Tibial nerve (tissue), 4 donors: ENCODE measurements at regions not wholly inside any gene's neighbourhood (a gene's known extent, or its start where the extent isn't known, plus 50 kb on each side); places are given as distances from the start of the nearest gene placed in this dataset.

Experiments used
- DNase-seq, 2 donors: peaks; one replicate each; pipeline ENCODE4 v3.0.0-alpha.2; 2019; ENCODE audit warnings: low spot score in 2 of 2
- H3K27ac ChIP-seq, 4 donors: fragments of 200-600 bp; sonication (generic) in 3 of 4; one replicate each; pipeline ENCODE4 v1.5.1; 2017 to 2019; ENCODE audit warnings: mild to moderate bottlenecking in 1 of 4
- H3K27me3 ChIP-seq, 2 donors: fragments of 200-600 bp; sonication (generic) in 1 of 2; one replicate each; pipeline versions ENCODE4 v1.5.1 to v1.6.0; 2017 to 2019
- H3K36me3 ChIP-seq, 3 donors: fragments of 200-600 bp; sonication (generic); one replicate each; pipeline ENCODE4 v1.5.1; 2018 to 2019
- H3K4me1 ChIP-seq, 4 donors: fragments of 200-600 bp; sonication (generic) in 3 of 4; one replicate each; pipeline ENCODE4 v1.5.1; 2017 to 2019
- H3K4me3 ChIP-seq, 4 donors: fragments of 200-600 bp; sonication (generic) in 3 of 4; one replicate each; pipeline ENCODE4 v1.5.1; 2017 to 2019; ENCODE audit warnings: mild to moderate bottlenecking in 1 of 4, moderate library complexity in 1 of 4
- H3K9me3 ChIP-seq, 4 donors: fragments of 200-600 bp; sonication (generic) in 3 of 4; one replicate each; pipeline ENCODE4 v1.5.1; 2017 to 2019
- CTCF ChIP-seq, 5 experiments: fragments of 200-600 bp in 3 of 5; fragments of 450-650 bp in 2 of 5; sonication (generic) in 3 of 5; IDR thresholded peaks; one replicate each; pipeline ENCODE4 v1.5.1; 2016 to 2019; ENCODE audit warnings: antibody characterized with exemption in 5 of 5, mild to moderate bottlenecking in 3 of 5, moderate library complexity in 2 of 5
- EP300 ChIP-seq, 2 donors: sonication (generic); formaldehyde crosslinking; IDR thresholded peaks; one replicate each; pipeline ENCODE4 v1.6.1; 2017; ENCODE audit warnings: antibody characterized with exemption in 2 of 2, mild to moderate bottlenecking in 1 of 2
- POLR2A ChIP-seq, 2 donors: fragments of 450-650 bp; IDR thresholded peaks; one replicate each; pipeline ENCODE4 v1.6.1; 2017; ENCODE audit warnings: antibody characterized with exemption in 2 of 2, mild to moderate bottlenecking in 2 of 2, moderate library complexity in 2 of 2
- WGBS, 2 donors: methylation state at CpG; one replicate each; pipeline ENCODE4 v1.1.5; 2018; 5-methylcytosine and 5-hydroxymethylcytosine counted together

- peaks cover 4 to 79% of the 10 kb centered on the region in 2 donors for H3K27me3 ChIP-seq
- H3K27ac ChIP-seq = no peak overlapping the region
- no peak for DNase-seq
- H3K4me1 ChIP-seq = no peaks in the 10 kb centered on the region
- H3K9me3 ChIP-seq = peaks cover 0 to 7% (median 0%) of the 10 kb centered on the region in 4 donors
- H3K36me3 ChIP-seq = no peaks in the 10 kb centered on the region
- no peak for TF ChIP-seq POLR2A (IDR thresholded peaks at IDR 0.05)
- no peak for TF ChIP-seq CTCF (IDR thresholded peaks at IDR 0.05)
- WGBS, 2 donors = 34 to 36% methylated on average over 11 of the region's 11 CpGs
- no peak overlapping the region for H3K4me3 ChIP-seq
These were observed 67.8 kb upstream of the IGF1R start for GRCh38 chr15:98580572-98580971.

GRCh38 chr15:98581715-98582114, 66.6 kb upstream of the IGF1R start:
- no peak overlapping the region for H3K27ac ChIP-seq
- no peak overlapping the region for H3K4me3 ChIP-seq
- DNase-seq = no peak
- peaks cover 0 to 7% (median 0%) of the 10 kb centered on the region in 4 donors for H3K9me3 ChIP-seq
- WGBS, 2 donors = 46 to 55% methylated on average over 5 of the region's 5 CpGs
- peaks cover 4 to 91% of the 10 kb centered on the region in 2 donors for H3K27me3 ChIP-seq
- TF ChIP-seq EP300 (IDR thresholded peaks at IDR 0.05) (no peak), POLR2A (IDR thresholded peaks at IDR 0.05) (no peak), CTCF (IDR thresholded peaks at IDR 0.05) (no peak)
- H3K36me3 ChIP-seq = no peaks in the 10 kb centered on the region
- H3K4me1 ChIP-seq = no peaks in the 10 kb centered on the region

GRCh38 chr15:98582900-98583554, 65.3 kb upstream of the IGF1R start:
- no peaks in the 10 kb centered on the region for H3K36me3 ChIP-seq
- no peak overlapping the region for H3K27ac ChIP-seq
- 49 to 54% methylated on average over 6 of the region's 6 CpGs for WGBS, 2 donors
- peaks cover 4 to 97% of the 10 kb centered on the region in 2 donors for H3K27me3 ChIP-seq
- no peak for DNase-seq
- H3K9me3 ChIP-seq = peaks cover 0 to 7% (median 0%) of the 10 kb centered on the region in 4 donors
- H3K4me1 ChIP-seq = no peaks in the 10 kb centered on the region
- no peak overlapping the region for H3K4me3 ChIP-seq
- TF ChIP-seq EP300 (IDR thresholded peaks at IDR 0.05) (peak in 1 of 2 donors; percentile 41), CTCF (IDR thresholded peaks at IDR 0.05) (no peak), POLR2A (IDR thresholded peaks at IDR 0.05) (no peak)

- peaks cover 0 to under 1% (median 0%) of the 10 kb centered on the region in 4 donors for H3K9me3 ChIP-seq
- no peaks in the 10 kb centered on the region for H3K36me3 ChIP-seq
- WGBS, 2 donors = 42 to 45% methylated on average over 5 of the region's 5 CpGs
- no peaks in the 10 kb centered on the region for H3K4me1 ChIP-seq
- no peak overlapping the region for H3K27ac ChIP-seq
- H3K27me3 ChIP-seq = peaks cover 4 to 97% of the 10 kb centered on the region in 2 donors
- H3K4me3 ChIP-seq = no peak overlapping the region
- TF ChIP-seq CTCF (IDR thresholded peaks at IDR 0.05) = no peak
- no peak for TF ChIP-seq POLR2A (IDR thresholded peaks at IDR 0.05)
- no peak for TF ChIP-seq EP300 (IDR thresholded peaks at IDR 0.05)
- no peak for DNase-seq
These were observed 64.4 kb upstream of the IGF1R start for GRCh38 chr15:98583771-98584430.

- Histone ChIP-seq H3K4me3 (no peak overlapping the region), H3K27me3 (peaks cover 4 to 81% of the 10 kb centered on the region in 2 donors), H3K4me1 (no peaks in the 10 kb centered on the region), H3K9me3 (no peaks in the 10 kb centered on the region), H3K27ac (no peak overlapping the region), H3K36me3 (no peaks in the 10 kb centered on the region)
- TF ChIP-seq POLR2A (IDR thresholded peaks at IDR 0.05) (no peak), EP300 (IDR thresholded peaks at IDR 0.05) (no peak), CTCF (IDR thresholded peaks at IDR 0.05) (no peak)
- WGBS, 2 donors = 80 to 85% methylated on average over 3 of the region's 3 CpGs
- DNase-seq = no peak
These were observed 62.3 kb upstream of the IGF1R start for GRCh38 chr15:98586066-98586465.
